ENCODE measurements at regions not wholly inside any gene's neighbourhood (a gene's known extent, or its start where the extent isn't known, plus 50 kb on each side); places are given as distances from the start of the nearest gene placed in this dataset.

GRCh38 chr7:153430931-153431330 lies 621.3 kb upstream of the DPP6 start:
- no peak for DNase-seq (ENCODE audit: low read depth)
- no peak overlapping the region for H3K4me3 ChIP-seq (ENCODE audit: low read depth, low read length)
- no peak for TF ChIP-seq CTCF (conservative IDR thresholded peaks at IDR 0.05; ENCODE audit: low read depth, low read length)

- no peak for TF ChIP-seq CTCF (conservative IDR thresholded peaks at IDR 0.05; ENCODE audit: low read depth, low read length)
- DNase-seq (ENCODE audit: low read depth) = no peak
- no peak overlapping the region for H3K4me3 ChIP-seq (ENCODE audit: low read depth, low read length)
Measured at GRCh38 chr7:153432063-153432462, 620.1 kb upstream of the DPP6 start.

GRCh38 chr7:153433223-153433622 lies 619.0 kb upstream of the DPP6 start:
- TF ChIP-seq CTCF (conservative IDR thresholded peaks at IDR 0.05; ENCODE audit: low read depth, low read length) = no peak
- DNase-seq (ENCODE audit: low read depth) = no peak
- no peak overlapping the region for H3K4me3 ChIP-seq (ENCODE audit: low read depth, low read length)

GRCh38 chr7:153440715-153441114 lies 611.5 kb upstream of the DPP6 start:
- no peak for TF ChIP-seq CTCF (conservative IDR thresholded peaks at IDR 0.05; ENCODE audit: low read depth, low read length)
- DNase-seq (ENCODE audit: low read depth) = no peak
- H3K4me3 ChIP-seq (ENCODE audit: low read depth, low read length) = no peak overlapping the region

GRCh38 chr7:153443032-153443701 lies 609.0 kb upstream of the DPP6 start:
- no peak overlapping the region for H3K4me3 ChIP-seq (ENCODE audit: low read depth, low read length)
- no peak for DNase-seq (ENCODE audit: low read depth)
- no peak for TF ChIP-seq CTCF (conservative IDR thresholded peaks at IDR 0.05; ENCODE audit: low read depth, low read length)

GRCh38 chr7:153444641-153445040 lies 607.6 kb upstream of the DPP6 start:
- DNase-seq (ENCODE audit: low read depth) = no peak
- H3K4me3 ChIP-seq (ENCODE audit: low read depth, low read length) = no peak overlapping the region
- TF ChIP-seq CTCF (conservative IDR thresholded peaks at IDR 0.05; ENCODE audit: low read depth, low read length) = no peak

- TF ChIP-seq CTCF (conservative IDR thresholded peaks at IDR 0.05; ENCODE audit: low read depth, low read length) = no peak
- H3K4me3 ChIP-seq (ENCODE audit: low read depth, low read length) = no peak overlapping the region
- DNase-seq (ENCODE audit: low read depth) = no peak
Measured at GRCh38 chr7:153445641-153446040, 606.6 kb upstream of the DPP6 start.
